Breast epithelium (tissue), 3 donors: ENCODE measurements at regions not wholly inside any gene's neighbourhood (a gene's known extent, or its start where the extent isn't known, plus 50 kb on each side); places are given as distances from the start of the nearest gene placed in this dataset.

Source experiments
- CTCF ChIP-seq, 3 donors: fragments of 450-650 bp; IDR thresholded peaks; one replicate each; pipeline ENCODE4 v1.5.1; 2016 to 2017; ENCODE audit warnings: antibody characterized with exemption in 3 of 3, mild to moderate bottlenecking in 3 of 3, moderate library complexity in 3 of 3
- POLR2A ChIP-seq: fragments of 450-650 bp; IDR thresholded peaks from one replicate; pipeline ENCODE4 v1.6.1; 2016; ENCODE audit warnings: antibody characterized with exemption, mild to moderate bottlenecking, moderate library complexity

GRCh38 chr6:139981066-139981624, 606.7 kb upstream of the CITED2 start:
- TF ChIP-seq CTCF (IDR thresholded peaks at IDR 0.05) (no peak), POLR2A (no peak)
